ENCODE measurements at regions not wholly inside any gene's neighbourhood (a gene's known extent, or its start where the extent isn't known, plus 50 kb on each side); places are given as distances from the start of the nearest gene placed in this dataset.

DNA sequence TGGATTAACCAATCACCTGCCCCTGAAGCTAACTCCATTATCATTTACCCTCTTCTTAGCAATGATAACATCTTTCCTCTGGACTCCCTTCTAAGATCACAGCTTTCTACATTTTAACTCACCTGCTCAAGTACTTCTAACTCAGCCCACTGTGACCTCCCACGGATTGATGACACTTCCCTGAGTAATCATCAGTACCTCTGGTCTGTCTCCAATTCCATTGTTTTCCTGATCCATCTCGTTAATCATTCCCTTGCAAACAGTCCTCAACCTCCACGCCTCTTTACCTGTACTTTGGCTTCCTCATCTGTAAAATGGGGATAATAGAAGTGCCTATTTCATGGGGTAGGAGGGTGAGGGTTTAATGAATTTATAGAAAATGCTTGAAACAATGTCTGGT is 195.3 kb upstream of the APP start:
- Histone ChIP-seq H3K9me3 (ENCODE audit: low read length) (no peaks in the 10 kb centered on the region), H3K4me2 (ENCODE audit: low read length) (no peak overlapping the region), H3K79me2 (ENCODE audit: low read length) (no peaks in the 10 kb centered on the region), H4K20me1 (ENCODE audit: low read length) (no peaks in the 10 kb centered on the region), H2AFZ (ENCODE audit: low read length) (no peak overlapping the region), H3K4me3 (ENCODE audit: low read length) (no peak overlapping the region), H3F3A (ENCODE audit: low read length, unreplicated experiment) (no peaks in the 10 kb centered on the region), H3K9ac (ENCODE audit: low read length) (no peak overlapping the region), H3K9me2 (replicated peaks; ENCODE audit: low read length) (no peaks in the 10 kb centered on the region), H3K27me3 (ENCODE audit: low read length) (no peaks in the 10 kb centered on the region), H3K27ac (ENCODE audit: low read length) (no peak overlapping the region), H3K36me3 (ENCODE audit: low read depth, low read length) (no peaks in the 10 kb centered on the region), H3K4me1 (ENCODE audit: insufficient read depth, low read length) (peaks cover 16% of the 10 kb centered on the region)
- TF ChIP-seq EZH2phosphoT487 (IDR thresholded peaks at IDR 0.05; ENCODE audit: borderline replicate concordance, low read length), result no peak
- TF ChIP-seq EZH2 (IDR thresholded peaks at IDR 0.05; ENCODE audit: low read length, unreplicated experiment), result no peak
- TF ChIP-seq, protein P1, sequence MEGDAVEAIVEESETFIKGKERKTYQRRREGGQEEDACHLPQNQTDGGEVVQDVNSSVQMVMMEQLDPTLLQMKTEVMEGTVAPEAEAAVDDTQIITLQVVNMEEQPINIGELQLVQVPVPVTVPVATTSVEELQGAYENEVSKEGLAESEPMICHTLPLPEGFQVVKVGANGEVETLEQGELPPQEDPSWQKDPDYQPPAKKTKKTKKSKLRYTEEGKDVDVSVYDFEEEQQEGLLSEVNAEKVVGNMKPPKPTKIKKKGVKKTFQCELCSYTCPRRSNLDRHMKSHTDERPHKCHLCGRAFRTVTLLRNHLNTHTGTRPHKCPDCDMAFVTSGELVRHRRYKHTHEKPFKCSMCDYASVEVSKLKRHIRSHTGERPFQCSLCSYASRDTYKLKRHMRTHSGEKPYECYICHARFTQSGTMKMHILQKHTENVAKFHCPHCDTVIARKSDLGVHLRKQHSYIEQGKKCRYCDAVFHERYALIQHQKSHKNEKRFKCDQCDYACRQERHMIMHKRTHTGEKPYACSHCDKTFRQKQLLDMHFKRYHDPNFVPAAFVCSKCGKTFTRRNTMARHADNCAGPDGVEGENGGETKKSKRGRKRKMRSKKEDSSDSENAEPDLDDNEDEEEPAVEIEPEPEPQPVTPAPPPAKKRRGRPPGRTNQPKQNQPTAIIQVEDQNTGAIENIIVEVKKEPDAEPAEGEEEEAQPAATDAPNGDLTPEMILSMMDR (conservative IDR thresholded peaks at IDR 0.05; ENCODE audit: low read depth, low read length), result no peak
- ATAC-seq, result peak; percentile 77
- BruUV-seq (replicated peaks), result no TSS peak
- intact Hi-C loops (cut with micrococcal nuclease), result no loop called here
- ChIA-PET CTCF (no interaction called here), POLR2A (ENCODE audit: unreplicated experiment) (no interaction called here)
- peak; percentile 79 for DNase-seq

DNA sequence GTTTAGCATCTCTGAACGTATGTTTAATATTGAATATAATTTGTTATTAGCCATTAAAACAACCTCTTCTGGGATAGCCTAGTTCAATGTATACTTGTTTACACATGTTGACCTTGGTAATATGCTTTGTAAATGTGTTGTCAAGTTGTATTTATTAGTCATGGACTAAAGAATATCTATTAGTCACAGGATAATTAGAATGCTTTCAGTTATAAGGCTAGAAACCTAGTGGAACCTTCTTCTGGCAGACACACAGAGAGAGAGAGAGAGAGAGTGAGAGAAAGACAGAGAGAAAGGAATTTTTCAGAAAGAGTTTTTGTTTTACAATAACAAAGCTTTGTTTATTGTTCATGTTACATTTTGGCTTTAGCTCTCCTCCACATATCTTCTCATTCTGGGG is 181.1 kb upstream of the APP start:
- H3F3A ChIP-seq (ENCODE audit: low read length, unreplicated experiment), result no peaks in the 10 kb centered on the region
- H3K36me3 ChIP-seq (ENCODE audit: low read depth, low read length), result no peaks in the 10 kb centered on the region
- no peaks in the 10 kb centered on the region for H3K9me3 ChIP-seq (ENCODE audit: low read length)
- no peaks in the 10 kb centered on the region for H3K9me2 ChIP-seq (replicated peaks; ENCODE audit: low read length)
- H3K4me3 ChIP-seq (ENCODE audit: low read length), result no peak overlapping the region
- DNase-seq (peak; percentile 17), ATAC-seq (peak; percentile 62)
- H2AFZ ChIP-seq (ENCODE audit: low read length), result no peak overlapping the region
- no peak overlapping the region for H3K27ac ChIP-seq (ENCODE audit: low read length)
- BruUV-seq (replicated peaks), result no TSS peak
- no peaks in the 10 kb centered on the region for H3K27me3 ChIP-seq (ENCODE audit: low read length)
- no peaks in the 10 kb centered on the region for H3K79me2 ChIP-seq (ENCODE audit: low read length)
- H3K9ac ChIP-seq (ENCODE audit: low read length), result no peak overlapping the region
- intact Hi-C loops (cut with micrococcal nuclease), result no loop called here
- CTCF ChIA-PET, result no interaction called here
- no peaks in the 10 kb centered on the region for H4K20me1 ChIP-seq (ENCODE audit: low read length)
- H3K4me1 ChIP-seq (ENCODE audit: insufficient read depth, low read length), result no peaks in the 10 kb centered on the region
- POLR2A ChIA-PET (ENCODE audit: unreplicated experiment), result no interaction called here
- H3K4me2 ChIP-seq (ENCODE audit: low read length), result no peak overlapping the region
- TF ChIP-seq EZH2phosphoT487 (IDR thresholded peaks at IDR 0.05; ENCODE audit: borderline replicate concordance, low read length) (no peak), EZH2 (IDR thresholded peaks at IDR 0.05; ENCODE audit: low read length, unreplicated experiment) (no peak)
- TF ChIP-seq, protein P1 (conservative IDR thresholded peaks at IDR 0.05; ENCODE audit: low read depth, low read length), result no peak

DNA sequence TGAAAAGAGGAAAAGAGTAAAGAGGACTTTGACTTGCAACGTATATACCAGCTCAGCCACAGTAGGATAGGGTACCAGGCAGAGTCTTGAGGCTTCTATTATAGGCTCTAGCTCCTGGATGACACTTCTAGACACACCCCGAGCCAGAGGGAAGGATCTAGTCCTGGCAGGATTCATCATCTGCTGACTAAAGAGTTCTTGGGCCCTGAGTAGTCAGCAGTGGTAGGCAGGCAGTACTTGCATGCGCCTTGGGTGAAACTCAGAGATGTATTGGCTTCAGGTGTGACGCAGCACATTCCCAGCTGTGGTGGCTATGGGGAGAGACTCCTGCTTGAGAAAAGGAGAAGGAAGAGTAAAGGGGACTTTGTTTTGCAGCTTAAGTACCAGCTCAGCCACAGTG is 162.3 kb upstream of the APP start:
- Histone ChIP-seq H4K20me1 (ENCODE audit: low read length) (no peaks in the 10 kb centered on the region), H3K4me2 (ENCODE audit: low read length) (no peak overlapping the region), H3K27ac (ENCODE audit: low read length) (no peak overlapping the region), H3K79me2 (ENCODE audit: low read length) (no peaks in the 10 kb centered on the region), H3K27me3 (ENCODE audit: low read length) (no peaks in the 10 kb centered on the region), H3K9me3 (ENCODE audit: low read length) (no peaks in the 10 kb centered on the region), H3K9ac (ENCODE audit: low read length) (no peak overlapping the region), H3K4me3 (ENCODE audit: low read length) (no peak overlapping the region), H3K36me3 (ENCODE audit: low read depth, low read length) (no peaks in the 10 kb centered on the region), H3K9me2 (replicated peaks; ENCODE audit: low read length) (no peaks in the 10 kb centered on the region; the same call in 1 of the 2 replicates), H3K4me1 (ENCODE audit: insufficient read depth, low read length) (no peaks in the 10 kb centered on the region), H3F3A (ENCODE audit: low read length, unreplicated experiment) (no peaks in the 10 kb centered on the region), H2AFZ (ENCODE audit: low read length) (0 out of 2 replicates have a peak overlapping the region, but pooled peaks have one; percentile 9)
- TF ChIP-seq EZH2phosphoT487 (IDR thresholded peaks at IDR 0.05; ENCODE audit: borderline replicate concordance, low read length) (no peak), EZH2 (IDR thresholded peaks at IDR 0.05; ENCODE audit: low read length, unreplicated experiment) (no peak)
- TF ChIP-seq, protein P1 (conservative IDR thresholded peaks at IDR 0.05; ENCODE audit: low read depth, low read length), result no peak
- BruUV-seq (replicated peaks), result no TSS peak
- ATAC-seq, result no peak; the same call in 1 of the 2 replicates
- ChIA-PET CTCF (no interaction called here), POLR2A (ENCODE audit: unreplicated experiment) (no interaction called here)
- peak; percentile 14 for DNase-seq
- intact Hi-C loops (cut with micrococcal nuclease), result no loop called here
